GM19023 (cell line): ENCODE measurements at regions not wholly inside any gene's neighbourhood (a gene's known extent, or its start where the extent isn't known, plus 50 kb on each side); places are given as distances from the start of the nearest gene placed in this dataset.
"Not testable (repeated sequence)": the region's sequence is repeated elsewhere in the genome, so short reads cannot be mapped to it uniquely, and the experiment has no call there.

Experiments used
- ATAC-seq: cut with Tn5 transposase; IDR thresholded peaks from one replicate; pipeline ENCODE4 v1.9.1; 2021; ENCODE audit warnings: mild to moderate bottlenecking, moderate library complexity; ENCODE audit not compliant: unreplicated experiment

DNA sequence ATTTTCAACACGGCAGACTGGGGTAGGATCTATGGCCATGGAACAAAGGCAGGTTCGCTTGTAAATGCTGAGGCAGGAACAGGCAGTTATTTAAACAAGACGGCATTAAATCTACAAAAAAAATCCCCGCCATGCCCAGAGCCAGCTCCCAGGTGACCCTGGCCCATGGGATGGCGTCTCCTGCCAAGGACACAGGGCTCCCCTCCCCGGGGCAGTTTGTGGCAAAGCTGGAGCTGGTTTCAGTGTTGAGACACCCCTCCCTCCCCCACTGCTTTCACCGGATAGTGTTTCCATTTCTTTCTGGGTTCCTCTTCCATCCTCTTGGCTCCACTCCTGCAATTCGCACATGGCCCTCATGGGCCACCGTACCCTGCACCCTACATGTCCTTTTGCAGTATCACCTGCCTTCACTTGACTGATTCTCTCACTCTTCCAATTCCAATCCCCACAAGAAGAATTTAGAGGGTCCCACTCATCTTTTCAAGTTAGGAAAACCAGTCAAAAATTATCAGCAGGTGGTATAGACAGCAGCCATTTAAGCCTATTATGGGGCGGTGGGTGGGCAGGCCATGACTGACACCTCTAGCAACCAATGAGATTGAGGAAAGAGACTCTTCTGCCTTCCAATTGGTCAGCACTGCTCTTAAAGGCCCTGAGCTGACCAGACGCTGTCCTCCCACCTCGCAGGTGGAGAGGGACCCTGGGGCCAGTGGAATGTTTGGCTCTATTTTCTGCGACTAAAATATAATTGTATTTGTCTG, 52.0 kb downstream of the OLIG1 start:
- no peak for ATAC-seq

DNA sequence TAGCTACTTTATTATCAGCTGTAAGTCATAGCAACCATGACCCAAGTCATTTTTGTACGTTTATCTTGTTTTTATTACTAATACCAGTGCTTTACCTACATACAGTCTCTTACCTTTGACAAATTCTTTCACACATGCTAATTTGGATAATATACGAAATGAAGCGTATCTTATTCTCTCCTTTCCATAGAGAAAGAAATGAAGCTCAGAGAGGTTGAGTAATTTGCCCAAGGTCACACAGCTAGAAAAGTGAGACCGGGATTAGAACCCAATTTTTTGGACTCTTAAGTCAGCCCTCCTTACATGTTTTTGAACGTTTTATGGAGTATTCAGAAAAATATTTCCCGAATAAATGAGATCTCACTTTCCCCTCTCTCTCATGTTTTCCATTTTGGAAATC, 52.6 kb downstream of the OLIG1 start:
- ATAC-seq: no peak

DNA sequence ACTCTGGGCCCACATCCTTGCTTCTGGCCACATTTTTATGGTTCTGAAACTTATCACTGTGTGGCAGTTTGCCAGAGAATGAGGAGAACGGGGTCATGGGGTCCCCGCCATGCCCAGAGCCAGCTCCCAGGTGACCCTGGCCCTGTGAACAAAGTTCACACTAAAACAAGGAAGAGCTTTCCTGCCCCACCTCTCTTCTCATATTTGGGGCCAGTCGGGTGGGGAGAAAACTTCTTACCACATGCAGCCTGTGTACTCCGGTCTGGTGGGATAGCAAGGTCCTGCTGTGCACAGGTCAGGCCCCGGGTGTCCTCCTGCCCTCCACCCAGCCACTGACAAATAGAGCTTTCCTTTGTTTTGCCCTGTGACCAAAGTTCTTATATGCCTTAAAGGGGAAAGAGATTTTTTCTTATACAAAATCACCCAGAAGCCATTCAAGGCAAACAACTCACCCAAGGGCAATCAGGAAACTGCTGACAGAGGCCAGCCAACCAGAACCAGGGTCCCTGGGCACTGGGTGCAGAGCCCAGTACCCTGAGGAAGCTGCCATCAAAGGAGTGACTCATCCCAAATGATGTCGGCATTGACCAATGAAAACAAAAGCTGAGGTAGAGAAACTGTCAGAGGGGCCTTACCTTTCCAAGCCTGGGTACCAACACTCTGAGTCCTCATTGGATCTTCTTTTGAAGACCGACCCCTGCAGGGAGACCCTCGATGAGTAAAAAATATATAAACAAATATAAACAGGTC, 53.6 kb downstream of the OLIG1 start:
- ATAC-seq: no peak

DNA sequence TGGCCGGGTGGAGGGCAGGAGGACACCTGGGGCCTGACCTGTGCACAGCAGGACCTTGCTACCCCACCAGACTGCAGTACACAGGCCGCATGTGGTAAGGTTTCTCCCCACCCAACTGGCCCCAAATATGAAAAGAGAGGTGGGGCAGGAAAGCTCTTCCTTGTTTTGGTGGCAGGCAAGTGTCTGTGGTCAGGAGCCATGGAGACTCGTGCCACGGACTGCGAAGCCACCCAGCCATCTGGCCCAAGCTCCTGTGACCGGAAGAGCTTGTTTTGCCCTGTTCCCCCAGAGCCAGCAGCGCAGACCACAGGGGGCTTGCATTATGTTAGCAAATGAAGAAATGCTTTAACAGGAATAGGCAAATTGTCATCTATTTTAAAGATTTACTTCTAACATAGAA, 54.9 kb downstream of the OLIG1 start:
- ATAC-seq: no peak

DNA sequence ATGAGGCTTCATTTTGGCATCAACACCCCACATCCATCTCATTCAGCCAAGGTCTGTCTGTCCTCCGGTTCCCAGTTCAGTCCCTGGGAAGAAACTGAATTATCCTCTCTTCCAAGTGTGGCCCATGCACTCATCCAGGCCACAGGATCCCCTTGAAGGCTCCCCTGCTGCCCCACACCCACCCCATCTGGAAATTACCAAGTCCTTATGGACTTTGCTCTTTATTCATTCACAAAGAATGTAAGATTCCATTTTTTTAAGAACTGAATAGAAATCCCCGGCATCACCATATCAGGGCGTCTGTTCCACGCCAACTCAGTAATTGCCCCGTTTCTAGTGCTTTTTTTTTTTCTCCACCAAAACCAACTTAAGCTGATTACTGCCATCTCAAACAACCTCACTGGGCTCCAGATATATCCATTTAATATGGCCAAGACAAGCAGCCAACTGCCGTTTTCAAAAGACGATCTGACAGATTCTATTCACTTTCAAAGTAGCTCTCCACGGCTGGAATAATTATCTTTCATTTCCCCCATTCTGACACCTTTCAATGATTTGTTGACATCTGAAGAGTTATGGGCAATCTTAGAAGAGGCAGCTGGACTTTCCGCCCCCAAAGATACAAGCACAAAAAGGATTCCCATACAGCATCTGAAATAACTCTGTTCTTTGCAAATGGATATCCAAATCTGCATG, 55.9 kb downstream of the OLIG1 start:
- ATAC-seq: no peak

DNA sequence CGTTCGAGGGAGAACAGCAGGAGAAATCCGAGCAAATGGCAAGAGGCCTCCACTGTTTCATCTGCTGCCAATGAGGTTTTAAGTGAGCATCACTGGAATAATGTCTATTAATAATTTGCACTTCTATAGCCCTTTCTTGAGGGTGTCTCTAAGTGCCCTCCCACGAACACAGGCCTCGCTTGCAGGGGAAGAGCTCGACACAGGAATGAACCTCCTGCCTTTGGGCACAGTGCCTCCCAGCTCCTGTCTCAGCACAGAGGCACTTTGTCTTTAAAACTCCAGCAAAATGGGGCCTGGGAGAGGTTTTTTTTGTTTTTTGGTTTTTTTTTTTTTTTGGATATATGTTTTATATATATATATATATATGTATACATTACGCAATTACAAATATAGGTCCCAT, 56.6 kb downstream of the OLIG1 start:
- ATAC-seq: no peak

DNA sequence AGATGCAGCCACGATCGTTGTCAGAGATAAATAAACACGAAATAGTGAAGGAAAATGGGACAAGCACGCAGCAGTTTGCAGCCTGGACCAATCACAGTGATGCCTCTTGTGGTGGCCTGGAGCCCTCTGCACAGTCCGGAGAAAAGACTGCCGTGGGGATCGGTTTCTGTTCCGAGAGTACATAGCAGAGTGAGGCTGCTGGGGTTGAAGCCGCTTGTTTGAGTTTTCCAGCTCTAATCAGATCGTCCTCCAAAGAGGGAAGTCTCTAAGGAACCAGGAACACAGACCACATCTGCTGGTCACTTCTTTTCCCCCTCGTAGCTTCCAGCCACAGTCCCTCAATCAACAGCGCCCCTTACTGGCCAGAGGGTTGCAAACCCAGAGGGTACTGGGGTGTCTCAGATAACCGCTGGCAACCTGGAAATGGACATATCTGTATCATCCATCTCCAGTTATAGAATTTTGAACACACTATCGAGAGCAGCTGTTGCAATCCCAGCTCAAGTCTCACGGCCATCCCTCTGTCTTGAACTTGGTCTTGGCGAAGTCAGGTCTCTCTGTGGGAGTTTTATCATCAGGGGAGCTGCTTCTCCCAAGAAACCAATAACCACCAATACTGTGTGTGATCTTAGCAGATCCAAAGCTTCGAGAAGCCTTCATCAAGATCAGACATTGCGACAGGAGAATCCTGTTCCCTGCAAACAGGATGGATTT, 57.4 kb downstream of the OLIG1 start:
- ATAC-seq: peak; percentile 54

DNA sequence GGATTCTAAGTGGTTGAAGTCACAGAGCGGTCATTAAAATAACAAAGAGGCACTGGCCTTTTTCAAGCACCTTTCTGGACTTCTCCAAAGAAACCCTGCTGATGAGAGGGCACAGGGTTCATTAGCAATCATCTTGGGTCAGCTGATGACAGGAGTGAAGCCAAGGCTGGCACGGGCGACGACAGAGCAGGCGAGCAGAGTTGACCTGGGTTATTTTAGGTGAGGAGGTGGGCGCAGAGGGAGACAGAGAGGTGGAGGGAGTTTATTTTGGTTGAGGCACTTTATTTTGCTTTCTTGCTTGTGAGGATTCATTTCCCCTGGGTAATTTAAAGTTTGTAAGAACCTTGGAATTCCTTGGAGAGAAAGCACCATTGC, 57.9 kb downstream of the OLIG1 start:
- no peak for ATAC-seq

DNA sequence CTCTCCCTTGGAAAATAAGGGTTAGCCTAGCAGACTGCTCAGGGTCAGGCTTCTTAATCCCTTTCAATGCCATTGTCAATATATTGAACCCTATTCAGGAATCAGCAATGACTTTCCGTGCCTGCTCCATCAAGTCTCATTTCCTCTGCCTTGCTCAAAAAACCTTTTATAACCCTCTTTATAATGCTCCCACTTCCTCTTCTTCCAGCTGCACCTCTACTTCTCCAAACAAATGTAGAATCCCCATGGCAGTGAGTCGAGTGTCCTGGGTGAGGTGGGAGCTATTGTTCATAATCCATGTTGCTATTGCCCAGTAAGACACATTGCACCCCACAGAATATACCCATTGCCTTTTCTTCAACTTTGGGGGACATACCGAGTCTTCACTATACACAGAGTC, 58.6 kb downstream of the OLIG1 start:
- ATAC-seq: no peak

DNA sequence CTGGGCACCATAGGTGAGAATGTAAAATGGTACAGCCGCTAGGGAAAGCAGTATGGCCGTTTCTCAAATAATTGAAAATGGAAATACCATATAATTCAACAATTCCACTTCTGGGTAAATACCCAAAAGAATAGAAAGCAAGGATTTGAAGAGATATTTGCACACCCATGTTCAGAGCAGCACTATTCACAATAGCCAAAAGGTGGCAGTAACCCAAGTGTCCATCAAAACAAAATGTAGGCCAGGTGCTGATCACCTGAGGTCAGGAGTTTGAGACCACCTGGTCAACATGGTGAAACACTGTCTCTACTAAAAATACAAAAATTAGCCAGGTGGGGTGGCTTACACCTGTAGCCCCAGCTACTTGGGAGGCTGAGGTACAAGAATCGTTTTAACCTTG, 62.1 kb downstream of the OLIG1 start:
- ATAC-seq: no peak

DNA sequence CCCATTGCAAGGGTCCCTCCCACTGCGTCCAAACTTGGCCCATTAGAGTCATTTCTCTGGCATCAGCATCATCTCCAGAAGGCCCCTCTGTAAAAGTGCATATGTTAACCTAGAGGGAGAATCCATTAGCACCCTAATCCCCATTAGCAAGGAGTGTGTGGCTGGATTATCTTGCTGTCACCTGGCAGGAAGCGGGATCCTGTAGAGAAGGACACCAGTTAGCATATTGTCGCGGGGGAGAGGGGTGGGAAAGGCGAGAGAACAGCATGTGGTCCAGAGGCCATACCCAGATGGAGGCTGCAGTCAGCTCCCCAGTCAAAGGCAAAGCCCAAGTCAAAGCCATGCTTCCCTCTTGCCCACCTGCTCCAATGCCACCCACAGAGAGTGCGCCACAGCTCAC, 64.0 kb downstream of the OLIG1 start:
- ATAC-seq: no peak

DNA sequence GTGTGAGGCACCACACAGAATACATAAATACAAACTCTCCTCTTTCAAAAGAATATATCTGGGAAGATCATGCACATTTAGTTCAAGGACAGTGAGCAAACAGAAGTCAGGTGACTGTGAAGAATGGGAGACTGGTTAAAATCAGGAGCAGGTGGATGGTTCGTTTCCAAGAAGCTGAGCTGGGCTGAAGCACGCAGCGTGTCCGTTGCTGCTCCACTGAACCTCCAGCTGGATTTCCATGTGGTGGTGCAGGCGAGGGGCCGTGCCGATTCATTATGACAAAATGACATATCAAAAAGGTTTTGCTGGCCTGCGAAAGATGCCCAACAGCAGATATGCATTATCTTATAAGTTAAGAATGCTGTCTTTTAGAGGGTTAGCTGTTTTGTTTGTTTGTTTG, 66.0 kb downstream of the OLIG1 start:
- ATAC-seq: no peak

DNA sequence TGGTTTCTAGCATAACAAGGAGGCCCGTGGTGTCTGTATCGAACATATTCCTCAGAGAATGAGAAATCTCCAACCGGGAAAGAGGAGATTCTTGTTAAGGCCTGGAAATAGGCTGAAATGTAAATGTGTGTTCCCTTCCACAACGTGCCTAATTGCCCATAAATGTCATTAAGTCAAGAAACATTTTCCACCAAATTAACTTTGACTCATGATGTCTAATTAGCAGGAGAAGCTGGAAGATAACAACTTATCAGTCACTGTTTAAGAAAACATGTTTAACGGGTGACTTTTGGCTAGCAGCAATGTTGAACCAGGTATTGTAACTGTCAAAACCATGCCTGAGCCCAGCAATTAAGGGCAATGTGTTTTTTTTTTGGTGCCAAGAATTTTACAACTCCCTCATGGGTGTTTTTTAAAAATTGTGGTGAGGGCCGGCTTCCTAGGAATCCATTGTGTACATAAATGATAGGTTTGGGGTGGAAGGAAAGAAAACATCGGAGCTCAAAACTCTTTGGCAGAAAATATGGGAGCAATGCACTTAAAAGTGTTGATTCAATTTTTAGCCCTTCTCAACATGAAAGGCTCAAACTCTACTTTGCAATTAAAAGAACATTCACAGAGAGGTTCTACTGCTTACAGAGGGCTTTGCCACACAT, 67.0 kb downstream of the OLIG1 start:
- ATAC-seq: no peak

DNA sequence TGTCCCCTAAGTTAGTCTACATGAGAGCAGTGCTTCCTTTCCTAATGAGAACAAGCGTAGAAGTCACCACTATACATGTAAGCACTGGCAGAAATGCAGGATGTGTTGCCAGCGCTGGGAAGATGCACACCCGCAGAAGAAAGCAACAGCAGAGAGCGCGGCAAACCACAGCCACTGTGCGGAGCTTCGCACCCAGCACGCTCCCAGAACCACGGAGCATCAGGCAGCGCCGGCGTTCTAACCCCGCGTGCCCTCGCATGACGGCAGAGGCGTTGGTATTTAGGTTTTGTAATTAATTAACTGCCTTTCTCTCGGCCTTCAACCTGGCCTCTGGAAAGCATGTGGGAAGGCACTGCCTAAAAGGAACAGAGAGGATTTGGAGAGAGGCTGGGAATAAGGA, 69.1 kb downstream of the OLIG1 start:
- ATAC-seq: no peak

DNA sequence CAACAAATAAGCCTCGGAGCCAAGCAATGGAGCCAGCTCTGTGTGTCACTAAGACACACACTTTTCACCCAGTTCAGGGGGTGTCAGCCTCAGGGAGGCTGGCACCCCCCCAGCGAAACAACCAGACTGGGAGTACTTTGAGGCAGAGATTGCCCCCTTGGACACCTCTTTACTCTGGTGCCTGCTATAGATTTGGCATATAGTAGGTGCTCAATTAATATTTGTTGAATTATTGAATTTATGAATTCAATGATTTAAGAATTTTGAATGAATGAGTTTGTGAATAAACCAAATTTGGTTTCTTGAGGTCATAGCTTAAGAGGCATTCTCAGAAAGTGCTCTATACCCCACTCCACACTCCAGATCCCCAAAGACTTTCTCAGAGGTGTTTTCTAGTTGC, 70.3 kb downstream of the OLIG1 start:
- no peak for ATAC-seq

DNA sequence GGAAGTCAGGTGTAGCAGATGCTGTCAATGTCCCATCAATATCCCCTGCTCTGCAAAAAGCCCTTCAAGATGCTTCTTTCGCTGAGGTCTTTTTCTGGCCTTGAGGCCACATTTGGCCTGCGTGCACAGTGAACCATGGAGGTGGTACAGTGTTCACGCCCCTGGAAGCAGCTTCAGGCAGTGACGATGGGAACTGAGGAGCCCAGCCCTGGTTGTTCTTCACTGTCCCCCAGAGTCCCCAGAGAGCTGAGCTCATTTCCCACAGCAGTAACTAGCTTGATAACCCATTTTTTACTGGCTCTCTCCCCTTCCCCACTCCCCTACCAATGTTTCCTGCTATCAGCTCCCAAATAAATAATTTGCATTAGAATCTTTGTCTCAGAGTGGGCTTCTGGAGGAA, 76.5 kb downstream of the OLIG1 start:
- ATAC-seq: no peak

DNA sequence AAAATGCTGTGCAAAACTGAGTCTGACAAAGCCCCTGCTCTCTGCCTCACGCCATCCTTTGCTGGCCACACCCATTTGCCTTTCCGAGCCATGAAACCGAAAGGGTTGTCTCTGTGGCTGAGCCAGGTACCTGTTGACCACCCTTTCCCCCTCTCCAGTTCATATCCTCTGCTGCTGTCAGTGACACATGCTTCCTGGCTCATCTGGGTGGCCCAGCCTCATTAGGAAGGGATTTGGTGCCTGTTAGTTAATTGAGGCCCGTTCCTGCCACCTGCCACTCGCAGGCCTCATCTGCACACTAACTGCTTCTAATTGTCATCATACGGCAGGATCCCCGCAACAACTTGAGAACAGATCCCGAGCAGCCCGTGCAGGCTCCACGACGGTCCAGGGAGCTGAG, 79.2 kb downstream of the OLIG1 start:
- no peak for ATAC-seq

DNA sequence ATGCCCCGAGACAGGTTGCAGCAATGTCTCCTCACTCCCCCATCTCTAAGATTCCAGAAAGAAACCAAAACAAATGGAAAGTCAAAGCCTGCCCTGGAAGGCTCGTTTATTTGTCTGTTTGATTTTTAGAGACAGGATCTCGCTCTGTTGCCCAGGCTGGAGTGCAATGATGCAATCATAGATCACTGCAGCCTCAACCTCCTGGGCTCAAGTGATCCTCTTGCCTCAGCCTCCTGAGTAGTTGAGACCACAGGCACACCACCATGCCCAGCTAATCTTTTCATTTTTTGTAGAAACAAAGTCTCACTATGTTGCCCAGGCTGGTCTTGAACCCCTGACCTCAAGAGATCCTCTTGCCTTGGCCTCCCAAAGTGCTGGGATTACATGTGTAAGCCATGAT, 78.8 kb upstream of the IFNAR2 start:
- ATAC-seq: not testable (repeated sequence)

DNA sequence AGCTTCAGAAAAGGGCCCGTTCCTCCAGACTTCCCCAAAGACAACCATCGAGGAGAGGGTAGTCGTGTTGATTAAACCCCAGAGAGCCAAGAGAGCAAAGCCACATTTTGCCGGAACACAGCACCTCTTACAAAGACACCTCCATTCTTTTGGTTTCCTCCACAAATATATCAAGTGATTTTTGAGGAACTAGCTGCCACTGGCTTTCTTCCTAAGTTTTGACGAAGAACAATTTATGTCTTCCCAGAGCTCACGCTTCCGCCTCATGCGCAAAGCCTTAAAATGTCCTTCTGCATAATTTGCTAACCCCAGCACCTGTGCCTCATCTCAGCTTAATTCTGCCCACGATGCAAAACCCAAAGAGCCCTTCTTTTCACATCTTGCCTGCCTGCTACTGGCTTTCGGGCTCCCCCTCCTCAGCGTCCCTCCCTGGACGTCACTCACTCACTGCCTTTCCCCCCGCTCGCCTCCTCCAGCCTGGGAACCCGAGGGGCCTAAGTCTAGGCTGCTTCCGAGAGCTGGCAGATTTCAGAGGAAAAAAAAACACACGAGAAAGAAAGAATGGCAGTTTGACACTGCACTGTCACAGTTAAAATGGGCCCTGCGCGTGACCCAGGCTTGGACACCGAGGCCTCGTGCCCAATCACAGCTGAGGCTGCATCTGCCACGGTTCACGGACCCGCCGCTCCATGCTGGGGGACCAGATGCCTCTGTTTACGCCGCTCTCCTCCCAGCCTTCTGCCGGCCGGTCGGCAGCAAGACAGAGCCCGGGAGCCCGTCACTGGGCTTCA, 77.6 kb upstream of the IFNAR2 start:
- no peak for ATAC-seq

DNA sequence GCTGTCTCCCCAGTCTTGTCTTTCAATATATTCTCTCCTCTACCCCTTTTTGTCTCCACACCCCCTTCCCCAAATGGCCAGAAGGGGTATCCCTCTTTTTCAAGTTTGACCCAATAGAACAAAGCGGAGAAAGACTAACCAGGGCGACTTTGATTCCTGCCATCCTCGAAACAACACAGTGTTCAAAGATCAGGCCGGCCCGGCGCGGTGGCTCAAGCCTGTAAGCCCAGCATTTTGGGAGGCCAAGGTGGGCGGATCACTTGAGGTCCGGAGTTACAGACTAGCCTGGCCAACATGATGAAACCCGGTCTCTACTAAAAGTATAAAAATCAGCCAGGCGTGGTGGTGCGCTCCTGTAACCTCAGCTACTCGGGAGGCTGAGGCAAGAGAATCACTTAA, 77.0 kb upstream of the IFNAR2 start:
- ATAC-seq: no peak
